NT2/D1 (cell line): ENCODE measurements at regions not wholly inside any gene's neighbourhood (a gene's known extent, or its start where the extent isn't known, plus 50 kb on each side); places are given as distances from the start of the nearest gene placed in this dataset.

Experiments
- YY1 ChIP-seq: IDR thresholded peaks from 2 replicates; pipeline ENCODE4 v1.6.1; 2011; ENCODE audit not compliant: insufficient read length, insufficient read depth
- ZNF274 ChIP-seq: IDR thresholded peaks from 2 replicates; pipeline ENCODE4 v1.6.1; 2011; ENCODE audit warnings: mild to moderate bottlenecking, low read depth, low read length

GRCh38 chr7:118642396-118642795 is 417.9 kb downstream of the ANKRD7 start:
- TF ChIP-seq ZNF274 = no peak
- TF ChIP-seq YY1 = no peak
